GM10266 (cell line): ENCODE measurements at regions not wholly inside any gene's neighbourhood (a gene's known extent, or its start where the extent isn't known, plus 50 kb on each side); places are given as distances from the start of the nearest gene placed in this dataset.
"Not testable (repeated sequence)": the region's sequence is repeated elsewhere in the genome, so short reads cannot be mapped to it uniquely, and the experiment has no call there.

Experiments
- DNase-seq: peaks from one replicate; pipeline ENCODE4 v3.0.0; 2012; ENCODE audit errors: extremely low spot score
- TF ChIP-seq, protein P1 (sequence below): IDR thresholded peaks from 2 replicates; pipeline ENCODE4 v1.5.1; 2012; ENCODE audit warnings: mild to moderate bottlenecking, low read depth; ENCODE audit not compliant: control insufficient read depth, insufficient read depth; ENCODE audit errors: missing control alignments

DNA sequence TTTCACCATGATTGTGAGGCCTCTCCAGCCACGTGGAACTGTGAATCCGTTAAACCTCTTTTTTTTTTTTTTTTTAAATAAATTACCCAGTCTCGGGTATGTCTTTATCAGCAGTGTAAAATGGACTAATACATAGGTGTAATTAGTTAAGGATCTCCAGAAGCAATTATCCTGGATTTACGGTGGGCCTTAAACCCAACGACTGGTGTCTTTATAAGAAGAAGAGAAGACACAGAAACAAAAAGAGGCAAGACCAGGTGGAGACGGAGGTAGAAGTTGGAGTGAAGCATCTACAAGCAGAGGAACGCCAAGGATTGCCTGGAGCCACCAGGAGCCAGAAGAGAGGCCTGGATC is 114.6 kb upstream of the MAP1LC3B2 start:
- TF ChIP-seq, protein P1, sequence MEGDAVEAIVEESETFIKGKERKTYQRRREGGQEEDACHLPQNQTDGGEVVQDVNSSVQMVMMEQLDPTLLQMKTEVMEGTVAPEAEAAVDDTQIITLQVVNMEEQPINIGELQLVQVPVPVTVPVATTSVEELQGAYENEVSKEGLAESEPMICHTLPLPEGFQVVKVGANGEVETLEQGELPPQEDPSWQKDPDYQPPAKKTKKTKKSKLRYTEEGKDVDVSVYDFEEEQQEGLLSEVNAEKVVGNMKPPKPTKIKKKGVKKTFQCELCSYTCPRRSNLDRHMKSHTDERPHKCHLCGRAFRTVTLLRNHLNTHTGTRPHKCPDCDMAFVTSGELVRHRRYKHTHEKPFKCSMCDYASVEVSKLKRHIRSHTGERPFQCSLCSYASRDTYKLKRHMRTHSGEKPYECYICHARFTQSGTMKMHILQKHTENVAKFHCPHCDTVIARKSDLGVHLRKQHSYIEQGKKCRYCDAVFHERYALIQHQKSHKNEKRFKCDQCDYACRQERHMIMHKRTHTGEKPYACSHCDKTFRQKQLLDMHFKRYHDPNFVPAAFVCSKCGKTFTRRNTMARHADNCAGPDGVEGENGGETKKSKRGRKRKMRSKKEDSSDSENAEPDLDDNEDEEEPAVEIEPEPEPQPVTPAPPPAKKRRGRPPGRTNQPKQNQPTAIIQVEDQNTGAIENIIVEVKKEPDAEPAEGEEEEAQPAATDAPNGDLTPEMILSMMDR: no peak
- DNase-seq: no peak

DNA sequence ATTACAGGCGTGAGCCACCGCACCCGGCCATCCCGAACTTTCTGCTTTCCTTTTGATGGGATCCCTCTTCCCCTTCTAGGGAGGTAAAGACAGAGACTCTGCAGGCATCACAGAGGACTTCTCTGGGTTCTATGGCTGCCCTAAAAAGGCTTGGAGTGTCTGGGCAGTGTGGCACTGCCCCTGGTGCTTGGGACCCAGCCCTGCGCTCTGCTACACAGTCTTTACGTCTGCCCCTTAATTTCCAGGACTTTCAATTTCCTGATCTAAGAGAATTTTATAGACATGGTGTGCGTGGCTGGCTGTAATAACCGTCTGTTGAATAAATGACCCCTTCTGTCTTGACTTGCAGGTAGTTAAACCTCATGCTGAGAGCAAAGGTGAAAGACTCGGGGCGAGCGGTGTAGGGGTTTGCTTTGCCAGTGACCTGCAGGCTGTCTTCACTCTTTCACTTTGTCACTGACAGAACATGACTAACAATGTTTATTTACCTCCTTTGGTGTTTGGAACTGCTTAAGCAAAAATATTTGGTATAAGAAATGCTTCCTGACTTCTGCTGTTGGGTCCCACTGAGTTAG is 110.9 kb upstream of the MAP1LC3B2 start:
- no peak for DNase-seq
- TF ChIP-seq, protein P1: no peak

DNA sequence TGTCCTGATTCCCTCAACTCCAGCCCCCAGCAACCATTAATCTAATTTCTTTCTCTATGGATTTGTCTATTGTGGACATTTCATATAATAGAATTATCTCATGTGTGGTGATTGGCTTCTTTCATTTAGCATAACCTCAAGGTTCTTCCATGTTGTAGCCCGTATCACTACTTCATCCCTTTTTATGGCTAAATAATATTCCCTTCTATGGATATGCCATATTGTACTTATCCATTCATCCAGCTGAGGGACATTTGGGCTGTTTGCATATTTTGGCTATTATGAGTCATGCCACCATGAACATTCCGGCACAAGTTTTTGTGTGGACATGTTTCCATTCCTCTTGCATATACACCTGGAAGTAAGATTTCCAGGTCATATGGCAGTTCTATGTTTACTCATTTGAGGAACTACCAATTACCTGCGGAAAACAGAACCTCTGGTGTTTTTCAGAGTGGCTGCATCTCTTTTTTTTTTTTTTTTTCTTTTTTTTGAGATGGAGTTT is 108.7 kb upstream of the MAP1LC3B2 start:
- DNase-seq: no peak
- TF ChIP-seq, protein P1: no peak

DNA sequence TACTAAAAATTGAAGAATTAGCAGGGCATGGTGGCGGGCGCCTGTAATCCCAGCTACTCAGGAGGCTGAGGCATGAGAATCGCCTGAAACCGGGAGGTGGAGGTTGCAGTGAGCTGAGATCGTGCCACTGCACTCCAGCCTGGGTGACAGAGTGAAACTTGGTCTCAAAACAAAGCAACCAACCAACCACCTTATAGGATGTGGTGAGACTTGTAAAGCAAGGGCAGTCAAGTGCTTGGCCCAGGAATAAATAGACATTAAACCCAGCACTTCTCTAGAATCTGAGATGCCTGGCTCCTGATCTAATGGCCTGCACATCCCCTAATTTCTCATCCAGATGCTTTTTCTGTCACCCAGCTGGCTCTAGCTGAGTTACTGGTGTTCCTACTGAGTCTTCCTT is 106.2 kb upstream of the MAP1LC3B2 start:
- not testable (repeated sequence) for DNase-seq

DNA sequence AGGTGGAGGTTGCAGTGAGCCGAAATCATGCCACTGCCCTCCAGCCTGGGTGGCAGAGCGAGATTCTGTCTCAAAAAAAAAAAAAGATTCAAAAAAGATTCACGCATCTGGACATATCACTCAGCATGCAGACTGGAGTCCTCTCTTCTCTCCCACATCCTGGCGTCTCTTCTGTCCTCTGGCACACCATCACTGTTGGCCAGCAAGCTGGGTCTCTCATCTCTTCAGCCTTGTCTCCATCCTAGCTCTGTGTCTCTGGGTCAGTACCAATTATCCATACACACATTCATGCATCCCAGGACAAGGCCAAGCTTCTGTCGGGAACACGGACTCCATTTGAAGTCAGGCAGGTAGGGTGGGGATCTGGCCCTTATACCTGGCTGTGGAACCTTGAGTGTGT is 105.5 kb upstream of the MAP1LC3B2 start:
- no peak for DNase-seq
- TF ChIP-seq, protein P1: no peak

DNA sequence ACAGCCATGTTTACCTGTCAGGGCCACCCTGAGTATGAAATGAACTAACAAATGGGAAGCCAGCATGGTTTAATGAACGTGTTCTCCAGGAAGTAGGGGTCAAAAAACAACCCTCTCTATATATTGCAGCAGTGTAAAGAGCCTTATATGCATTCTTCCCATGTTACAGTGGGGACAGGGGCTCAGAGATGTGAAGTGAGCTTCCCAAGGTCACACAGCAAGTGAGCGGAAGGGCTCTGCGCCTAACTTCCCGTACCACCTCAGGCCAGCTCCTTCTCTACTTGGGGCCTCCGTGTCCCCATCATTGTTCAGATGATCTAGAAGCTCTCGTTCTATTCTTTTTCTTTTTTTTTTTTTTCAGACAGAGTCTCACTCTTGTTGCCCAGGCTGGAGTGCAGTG is 105.1 kb upstream of the MAP1LC3B2 start:
- no peak for DNase-seq

DNA sequence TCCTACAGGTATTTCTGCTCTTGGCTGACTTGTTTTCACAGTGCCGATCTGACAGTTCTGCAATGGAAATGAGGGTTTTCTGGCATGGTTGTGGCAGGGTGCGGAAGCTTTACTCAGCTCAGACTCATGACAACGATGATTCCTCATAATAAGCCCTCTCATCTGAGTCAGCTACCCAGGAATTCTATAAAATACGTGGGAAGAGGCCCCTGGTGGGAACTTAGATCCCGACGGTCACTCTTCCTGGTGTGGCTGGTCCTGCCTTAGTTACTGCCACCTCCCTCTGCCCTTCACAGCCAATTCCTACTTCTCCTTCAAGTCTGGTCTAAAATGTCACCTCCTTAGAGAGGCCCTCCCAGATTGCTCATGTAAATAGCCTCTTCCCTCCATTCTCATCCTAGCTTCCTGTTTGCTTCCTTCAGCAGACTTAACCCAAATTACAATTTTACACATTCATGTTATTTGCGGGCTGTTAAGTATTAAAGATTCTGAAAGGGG is 104.2 kb upstream of the MAP1LC3B2 start:
- no peak for DNase-seq

More for the DNA sequence above, 105.1 kb upstream of the MAP1LC3B2 start:
- TF ChIP-seq, protein P1: no peak

More for the DNA sequence above, 104.2 kb upstream of the MAP1LC3B2 start:
- TF ChIP-seq, protein P1: no peak
